ENCODE measurements at regions not wholly inside any gene's neighbourhood (a gene's known extent, or its start where the extent isn't known, plus 50 kb on each side); places are given as distances from the start of the nearest gene placed in this dataset.

DNA sequence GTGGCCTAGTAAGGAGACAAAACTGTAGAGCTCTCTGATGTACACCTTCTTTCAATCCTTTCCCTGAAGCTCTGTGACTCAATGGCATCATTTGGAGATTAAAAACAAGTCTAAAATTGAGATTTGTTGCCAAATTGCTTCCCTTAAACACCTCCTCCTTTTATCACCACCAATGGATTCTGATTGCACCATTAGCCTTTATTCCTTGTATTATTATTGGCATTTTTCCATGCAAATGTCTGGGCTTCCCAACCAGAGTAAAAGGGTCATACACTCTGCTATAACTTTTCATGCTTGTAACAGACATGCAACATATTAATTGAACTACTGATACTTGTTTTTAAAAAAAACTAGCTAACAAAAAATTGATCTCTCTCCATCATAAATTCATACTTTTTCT is 124.2 kb downstream of the CCDC34 start:
- H3K14ac ChIP-seq (replicated peaks; ENCODE audit: low read depth, low read length) = no peak overlapping the region
- H3K4me2 ChIP-seq (ENCODE audit: low read depth, low read length) = no peak overlapping the region
- no peaks in the 10 kb centered on the region; the same call in 1 of the 2 replicates for H3K27me3 ChIP-seq (ENCODE audit: control insufficient read depth, insufficient read depth, low read length)
- H2BK20ac ChIP-seq (ENCODE audit: low read depth, low read length) = no peak overlapping the region
- no peak overlapping the region for H2BK120ac ChIP-seq (ENCODE audit: low read depth, low read length)
- no peak overlapping the region for H4K5ac ChIP-seq (ENCODE audit: low read depth, low read length)
- no peak overlapping the region for H3K4me3 ChIP-seq (ENCODE audit: insufficient read depth, low read depth, low read length)
- no peak overlapping the region for H2AK9ac ChIP-seq (replicated peaks; ENCODE audit: low read depth, low read length, poor library complexity)
- H3K9me3 ChIP-seq (ENCODE audit: control insufficient read depth, insufficient read depth, low read length) = no peaks in the 10 kb centered on the region
- H2AFZ ChIP-seq (replicated peaks; ENCODE audit: low read length, poor library complexity) = no peak overlapping the region
- H4K20me1 ChIP-seq (ENCODE audit: insufficient read depth, low read length) = no peaks in the 10 kb centered on the region; the same call in 1 of the 2 replicates
- H2BK15ac ChIP-seq (ENCODE audit: low read depth, low read length) = no peak overlapping the region
- ATAC-seq (ENCODE audit: low read depth) (no peak), DNase-seq (no peak)
- H4K91ac ChIP-seq (ENCODE audit: insufficient read depth, low read depth, low read length) = no peak overlapping the region
- H3K4me1 ChIP-seq (ENCODE audit: control insufficient read depth, insufficient read depth, low read length) = peaks cover 9% of the 10 kb centered on the region
- no peak overlapping the region for H3K9ac ChIP-seq (ENCODE audit: low read depth, low read length)
- no peak overlapping the region for H3K4ac ChIP-seq (ENCODE audit: low read depth, low read length)
- H3K23ac ChIP-seq (ENCODE audit: low read depth, low read length) = no peak overlapping the region
- ChIA-PET POLR2A (ENCODE audit: unreplicated experiment) (no interaction called here), CTCF (interaction anchor here (0.6 kb wide), 1 partner anchor 45 kb away, joined by 3 read pairs; no protein-coding TSS in a partner anchor)
- H3K79me1 ChIP-seq (ENCODE audit: low read depth in 1 of 2, low read length in 2 of 2) = no peaks in the 10 kb centered on the region
- no peak overlapping the region for H3K27ac ChIP-seq (ENCODE audit: insufficient read depth, low read length)
- no peak overlapping the region for H2AK5ac ChIP-seq (ENCODE audit: low read depth, low read length)
- TF ChIP-seq, protein P1, sequence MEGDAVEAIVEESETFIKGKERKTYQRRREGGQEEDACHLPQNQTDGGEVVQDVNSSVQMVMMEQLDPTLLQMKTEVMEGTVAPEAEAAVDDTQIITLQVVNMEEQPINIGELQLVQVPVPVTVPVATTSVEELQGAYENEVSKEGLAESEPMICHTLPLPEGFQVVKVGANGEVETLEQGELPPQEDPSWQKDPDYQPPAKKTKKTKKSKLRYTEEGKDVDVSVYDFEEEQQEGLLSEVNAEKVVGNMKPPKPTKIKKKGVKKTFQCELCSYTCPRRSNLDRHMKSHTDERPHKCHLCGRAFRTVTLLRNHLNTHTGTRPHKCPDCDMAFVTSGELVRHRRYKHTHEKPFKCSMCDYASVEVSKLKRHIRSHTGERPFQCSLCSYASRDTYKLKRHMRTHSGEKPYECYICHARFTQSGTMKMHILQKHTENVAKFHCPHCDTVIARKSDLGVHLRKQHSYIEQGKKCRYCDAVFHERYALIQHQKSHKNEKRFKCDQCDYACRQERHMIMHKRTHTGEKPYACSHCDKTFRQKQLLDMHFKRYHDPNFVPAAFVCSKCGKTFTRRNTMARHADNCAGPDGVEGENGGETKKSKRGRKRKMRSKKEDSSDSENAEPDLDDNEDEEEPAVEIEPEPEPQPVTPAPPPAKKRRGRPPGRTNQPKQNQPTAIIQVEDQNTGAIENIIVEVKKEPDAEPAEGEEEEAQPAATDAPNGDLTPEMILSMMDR (conservative IDR thresholded peaks at IDR 0.05; ENCODE audit: low read depth, low read length) = no peak
- no peak overlapping the region for H2BK5ac ChIP-seq (ENCODE audit: low read depth, low read length, poor library complexity, severe bottlenecking)
- in situ Hi-C loops (cut with MboI; ENCODE audit: low sequenced_read_pairs) = no loop called here
- no peak overlapping the region for H3K56ac ChIP-seq (ENCODE audit: extremely low read depth, insufficient read depth, low read length)
- no TSS peak for BruUV-seq (replicated peaks)
- H3K18ac ChIP-seq (ENCODE audit: low read depth, low read length) = no peak overlapping the region
- dilution Hi-C loops (cut with HindIII; ENCODE audit: low sequenced_read_pairs, unreplicated experiment) = no loop called here
- H3K9me1 ChIP-seq (ENCODE audit: insufficient read depth, low read length) = peaks cover 4% of the 10 kb centered on the region; the same call in 1 of the 2 replicates
- H4K8ac ChIP-seq (ENCODE audit: low read depth in 2 of 2, low read length in 2 of 2) = no peak overlapping the region
- intact Hi-C loops (cut with micrococcal nuclease) = no loop called here
- no peaks in the 10 kb centered on the region for H3K36me3 ChIP-seq (ENCODE audit: control insufficient read depth, insufficient read depth, low read length)
